22Rv1 (cell line): ENCODE measurements at regions not wholly inside any gene's neighbourhood (a gene's known extent, or its start where the extent isn't known, plus 50 kb on each side); places are given as distances from the start of the nearest gene placed in this dataset.

Source experiments
- ZFX ChIP-seq: fragments of 450-650 bp; IDR thresholded peaks from 2 replicates; pipeline ENCODE4 v1.6.1; 2017; ENCODE audit warnings: antibody characterized with exemption, borderline replicate concordance
- TF ChIP-seq, protein P1 (sequence below): fragments of 450-650 bp; IDR thresholded peaks from 2 replicates; pipeline ENCODE4 v1.5.1; 2017; ENCODE audit warnings: mild to moderate bottlenecking

DNA sequence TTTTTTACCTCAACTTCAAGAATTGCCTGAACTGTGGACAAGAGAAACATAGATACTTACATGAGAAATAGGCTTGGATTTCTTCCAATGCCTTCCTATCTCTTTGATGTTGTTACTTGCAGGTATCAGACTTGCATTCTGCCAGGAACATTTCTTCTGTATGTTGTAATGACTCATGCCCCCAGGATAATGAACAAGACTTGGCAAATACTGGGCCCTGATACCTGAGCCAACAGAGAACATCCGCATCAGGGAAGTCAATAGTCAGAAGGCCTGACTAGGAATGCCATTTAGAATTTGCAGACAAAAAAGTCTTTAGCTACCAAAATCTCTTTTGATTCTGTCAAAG, 273.7 kb upstream of the KIRREL3 start:
- TF ChIP-seq, protein P1, sequence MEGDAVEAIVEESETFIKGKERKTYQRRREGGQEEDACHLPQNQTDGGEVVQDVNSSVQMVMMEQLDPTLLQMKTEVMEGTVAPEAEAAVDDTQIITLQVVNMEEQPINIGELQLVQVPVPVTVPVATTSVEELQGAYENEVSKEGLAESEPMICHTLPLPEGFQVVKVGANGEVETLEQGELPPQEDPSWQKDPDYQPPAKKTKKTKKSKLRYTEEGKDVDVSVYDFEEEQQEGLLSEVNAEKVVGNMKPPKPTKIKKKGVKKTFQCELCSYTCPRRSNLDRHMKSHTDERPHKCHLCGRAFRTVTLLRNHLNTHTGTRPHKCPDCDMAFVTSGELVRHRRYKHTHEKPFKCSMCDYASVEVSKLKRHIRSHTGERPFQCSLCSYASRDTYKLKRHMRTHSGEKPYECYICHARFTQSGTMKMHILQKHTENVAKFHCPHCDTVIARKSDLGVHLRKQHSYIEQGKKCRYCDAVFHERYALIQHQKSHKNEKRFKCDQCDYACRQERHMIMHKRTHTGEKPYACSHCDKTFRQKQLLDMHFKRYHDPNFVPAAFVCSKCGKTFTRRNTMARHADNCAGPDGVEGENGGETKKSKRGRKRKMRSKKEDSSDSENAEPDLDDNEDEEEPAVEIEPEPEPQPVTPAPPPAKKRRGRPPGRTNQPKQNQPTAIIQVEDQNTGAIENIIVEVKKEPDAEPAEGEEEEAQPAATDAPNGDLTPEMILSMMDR, result no peak
- TF ChIP-seq ZFX, result no peak
